ENCODE measurements at regions not wholly inside any gene's neighbourhood (a gene's known extent, or its start where the extent isn't known, plus 50 kb on each side); places are given as distances from the start of the nearest gene placed in this dataset.

- no peak for TF ChIP-seq CTCF (IDR thresholded peaks at IDR 0.05 in 4 of 5, conservative IDR thresholded peaks at IDR 0.05 in 1 of 5)
- no peak for TF ChIP-seq POLR2A (IDR thresholded peaks at IDR 0.05)
These were observed 127.7 kb downstream of the NAV1 start for GRCh38 chr1:201666645-201667044.
